GM21423 (cell line): ENCODE measurements at regions not wholly inside any gene's neighbourhood (a gene's known extent, or its start where the extent isn't known, plus 50 kb on each side); places are given as distances from the start of the nearest gene placed in this dataset.
"Not testable (repeated sequence)": the region's sequence is repeated elsewhere in the genome, so short reads cannot be mapped to it uniquely, and the experiment has no call there.

Experiments used
- ATAC-seq: cut with Tn5 transposase; IDR thresholded peaks from one replicate; pipeline ENCODE4 v1.9.1; 2021; ENCODE audit warnings: mild to moderate bottlenecking, moderate library complexity; ENCODE audit not compliant: unreplicated experiment

DNA sequence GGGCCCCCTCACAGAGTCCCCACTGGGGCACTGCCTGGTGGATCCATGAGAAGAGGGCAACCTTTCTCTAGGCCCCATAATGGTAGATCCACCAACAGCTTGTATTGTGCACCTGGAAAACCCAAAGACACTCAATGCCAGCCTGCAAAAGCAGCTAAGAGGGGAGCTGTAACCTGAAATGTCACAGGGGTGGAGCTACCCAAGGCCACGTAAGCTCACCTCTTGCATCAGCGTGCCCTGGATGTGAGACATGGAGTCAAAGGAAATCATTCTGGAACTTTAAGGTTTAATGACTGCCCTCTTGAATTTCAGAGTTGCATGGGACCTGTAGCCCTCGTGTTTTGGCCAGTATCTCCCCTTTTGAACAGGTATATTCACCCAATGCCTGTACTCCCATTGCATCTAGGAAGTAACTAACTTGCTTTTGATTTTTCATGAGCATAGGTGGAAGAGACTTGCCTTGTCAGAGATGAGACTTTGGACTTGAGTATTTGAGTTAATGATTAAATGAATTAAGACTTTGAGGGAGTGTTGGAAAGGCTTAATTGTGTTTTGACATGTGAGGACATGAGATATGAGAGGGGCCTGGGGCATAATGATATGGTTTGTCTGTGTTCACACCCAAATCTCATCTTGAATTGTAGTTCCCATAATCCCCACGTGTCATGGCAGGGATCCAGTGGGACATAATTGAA, 900.9 kb upstream of the ROBO1 start:
- no peak for ATAC-seq

DNA sequence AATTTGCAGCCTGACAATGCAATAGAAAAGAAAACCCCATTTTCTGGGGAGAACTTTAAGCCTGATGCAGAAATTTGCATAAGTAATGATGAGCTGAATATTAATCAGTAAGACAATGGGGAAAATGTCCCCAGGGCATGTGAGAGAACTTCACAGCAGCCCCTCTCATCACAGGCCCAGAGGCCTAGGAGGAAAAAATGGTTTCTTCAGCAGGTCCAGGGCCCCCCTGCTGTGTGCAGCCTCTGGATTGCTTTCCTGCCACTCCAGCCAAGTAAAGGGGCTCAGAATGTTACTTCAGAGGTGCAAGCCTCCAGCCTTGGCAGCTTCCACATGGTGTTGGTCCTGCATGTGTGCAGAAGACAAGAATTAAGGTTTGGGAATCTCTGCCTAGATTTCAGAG, 900.3 kb upstream of the ROBO1 start:
- ATAC-seq: no peak

DNA sequence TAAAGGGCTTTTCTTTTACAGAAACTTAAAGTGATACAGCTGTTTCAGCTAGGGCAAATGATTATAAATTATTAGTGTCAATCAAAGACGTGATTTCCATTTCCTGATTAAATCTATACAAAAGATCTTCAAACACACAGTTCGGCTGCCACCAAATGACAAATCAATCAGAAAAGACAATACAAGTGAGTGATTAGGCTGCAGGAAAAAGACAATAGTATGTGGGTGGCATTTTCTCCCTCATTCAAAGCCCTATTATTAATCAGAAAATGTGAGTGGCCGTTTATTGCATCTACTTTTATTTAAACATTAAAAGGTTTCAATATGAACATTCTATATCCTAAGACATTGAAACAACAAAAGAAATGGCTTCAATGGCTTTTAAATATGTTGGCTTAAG, 895.6 kb upstream of the ROBO1 start:
- ATAC-seq: no peak

DNA sequence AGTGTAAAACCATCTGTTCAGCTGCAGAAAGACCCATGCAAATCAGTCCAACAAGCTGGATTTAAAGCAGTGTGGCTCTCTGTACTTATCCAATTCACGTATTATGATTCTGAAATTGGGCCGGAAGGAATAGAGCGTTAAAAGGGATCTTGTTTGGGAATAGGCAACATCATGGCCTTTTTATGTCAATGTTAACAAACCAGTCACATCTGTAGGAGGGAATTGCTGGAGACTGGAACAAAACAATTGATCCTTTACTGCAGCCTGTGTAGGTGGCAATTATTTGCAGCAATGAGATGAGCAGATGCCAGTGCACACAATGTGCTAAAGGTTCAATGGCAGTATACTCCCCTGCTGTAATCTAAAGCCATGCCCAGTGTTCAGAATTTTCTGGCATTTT, 887.4 kb upstream of the ROBO1 start:
- ATAC-seq: no peak

DNA sequence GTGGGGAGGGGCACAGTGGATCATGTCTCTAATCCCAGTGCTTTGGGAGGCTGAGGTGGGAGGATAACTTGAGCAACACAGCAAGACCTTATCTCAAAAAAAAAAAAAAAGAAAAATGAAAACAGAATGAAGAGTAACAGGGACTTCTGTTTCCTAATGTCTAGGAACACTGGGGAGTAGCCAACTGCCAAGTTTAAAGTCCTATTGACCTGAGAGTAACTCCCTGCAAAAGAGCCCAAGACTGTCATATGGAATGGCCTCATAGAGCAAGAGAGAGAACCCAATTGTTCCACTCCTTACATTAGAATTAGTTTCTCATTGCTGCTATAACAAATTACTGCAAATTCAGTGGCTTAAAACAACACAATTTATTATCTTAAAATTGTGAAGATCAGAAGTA, 881.4 kb upstream of the ROBO1 start:
- no peak for ATAC-seq

DNA sequence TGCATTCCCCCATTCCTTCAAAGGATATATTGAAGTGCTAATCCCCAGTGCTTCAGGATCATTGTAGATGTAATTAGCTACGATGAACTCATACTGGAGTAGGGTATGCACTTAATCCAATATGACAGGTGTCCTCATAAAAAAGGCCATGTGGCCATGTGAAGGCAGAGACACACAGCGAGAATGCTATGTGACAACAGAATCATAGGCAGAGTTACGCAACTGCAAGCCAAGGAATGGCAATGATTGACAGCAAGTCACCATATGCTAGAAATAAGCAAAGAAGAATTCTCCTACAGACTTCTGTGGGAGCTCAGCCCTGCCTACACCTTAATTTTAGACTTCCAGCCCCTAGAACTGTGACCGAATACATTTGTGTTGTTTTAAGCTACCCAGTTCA, 875.6 kb upstream of the ROBO1 start:
- ATAC-seq: no peak

DNA sequence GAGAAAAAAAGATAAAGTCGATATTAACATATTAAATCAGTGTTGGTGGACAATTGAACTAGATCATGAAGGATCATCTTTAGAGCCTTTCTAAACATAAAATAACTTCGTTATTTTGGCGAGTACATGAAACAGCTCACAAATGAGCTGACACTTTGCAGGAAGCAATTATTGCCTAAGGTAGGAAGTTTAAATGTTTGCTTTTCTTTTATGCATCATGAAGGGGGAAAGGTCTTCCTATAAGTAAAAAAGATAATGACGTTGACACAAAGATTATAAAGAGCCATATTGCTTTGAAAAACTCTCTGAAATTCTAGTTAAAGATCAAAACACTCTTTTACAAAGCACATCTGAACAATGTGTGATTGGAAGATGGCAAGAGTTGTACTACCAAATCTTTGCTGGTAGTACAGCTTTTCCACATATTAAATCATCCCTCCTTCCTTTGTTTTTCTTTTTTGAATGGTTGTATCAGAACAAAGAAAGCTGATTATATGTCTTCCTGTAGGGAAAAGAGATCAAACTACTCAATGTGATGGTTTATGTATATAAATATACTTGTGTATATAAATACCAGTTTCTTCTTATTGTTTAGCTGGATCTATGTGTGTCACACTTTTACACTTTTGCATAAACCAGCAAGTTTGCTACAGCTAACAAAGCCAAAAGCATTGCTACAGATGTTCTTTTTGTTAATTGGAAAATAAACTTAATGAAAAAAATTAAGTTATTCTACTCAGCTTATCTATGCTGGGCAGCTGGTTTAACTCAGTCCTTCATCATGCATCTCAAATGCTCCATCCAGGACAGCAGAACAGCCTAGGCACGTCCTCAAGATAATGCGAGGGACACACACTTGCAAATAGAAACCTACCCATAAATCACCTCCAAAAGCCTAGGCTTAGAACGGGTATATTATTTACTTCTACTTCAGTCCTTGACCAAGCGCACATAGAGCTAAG, 850.8 kb upstream of the ROBO1 start:
- no peak for ATAC-seq

DNA sequence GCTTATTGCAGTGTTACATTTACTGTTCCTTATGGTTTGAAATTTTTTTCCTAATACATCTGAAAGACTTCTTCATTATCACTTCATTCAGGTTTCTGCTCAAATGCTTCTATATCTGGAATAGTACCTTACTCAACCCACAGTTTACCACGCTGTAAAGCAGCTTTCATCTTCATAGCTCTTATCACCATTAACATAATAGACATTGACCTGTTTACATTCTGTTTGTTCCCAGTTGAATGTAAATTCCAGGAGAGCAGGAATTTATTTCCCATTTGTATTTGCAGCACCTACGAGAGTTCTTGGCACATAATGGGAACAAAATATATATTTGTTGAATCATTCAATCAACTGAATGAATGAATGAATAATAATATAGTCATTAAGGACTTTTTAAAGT, 844.6 kb upstream of the ROBO1 start:
- ATAC-seq: no peak

DNA sequence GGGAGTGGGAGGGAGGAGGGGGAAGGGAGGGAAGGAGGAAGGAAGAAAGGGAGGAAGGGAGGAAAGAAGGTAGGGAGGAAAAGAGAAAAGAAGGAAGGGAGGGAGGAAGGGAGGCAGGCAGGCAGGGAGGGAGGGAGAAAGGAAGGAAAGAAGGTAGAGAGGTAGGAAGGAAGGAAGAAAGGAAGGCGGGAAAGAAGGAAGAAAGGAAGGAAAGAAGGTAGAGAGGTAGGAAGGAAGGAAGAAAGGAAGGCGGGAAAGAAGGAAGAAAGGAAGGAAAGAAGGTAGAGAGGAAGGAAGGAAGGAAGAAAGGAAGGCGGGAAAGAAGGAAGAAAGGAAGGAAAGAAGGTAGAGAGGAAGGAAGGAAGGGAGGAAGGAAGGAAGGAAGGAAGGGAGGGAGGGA, 840.3 kb upstream of the ROBO1 start:
- ATAC-seq: not testable (repeated sequence)

DNA sequence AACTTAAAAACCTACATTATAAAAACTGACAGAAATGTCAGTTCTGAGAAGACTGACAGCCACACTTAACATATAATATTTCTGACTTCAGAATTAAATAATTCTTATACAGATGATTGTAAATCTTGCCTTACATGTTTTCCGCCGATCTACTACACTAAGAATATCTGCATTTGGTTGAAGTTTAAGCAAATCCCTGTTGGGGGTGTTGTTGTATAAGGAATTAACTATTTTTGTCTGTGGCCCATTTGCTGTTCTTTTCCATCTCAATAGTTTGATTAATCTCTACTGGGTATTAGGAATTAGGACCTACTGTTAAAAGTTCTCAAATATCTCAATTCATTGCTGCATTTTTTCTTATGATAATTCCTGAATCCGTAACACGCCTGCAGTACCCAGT, 838.3 kb upstream of the ROBO1 start:
- ATAC-seq: no peak

DNA sequence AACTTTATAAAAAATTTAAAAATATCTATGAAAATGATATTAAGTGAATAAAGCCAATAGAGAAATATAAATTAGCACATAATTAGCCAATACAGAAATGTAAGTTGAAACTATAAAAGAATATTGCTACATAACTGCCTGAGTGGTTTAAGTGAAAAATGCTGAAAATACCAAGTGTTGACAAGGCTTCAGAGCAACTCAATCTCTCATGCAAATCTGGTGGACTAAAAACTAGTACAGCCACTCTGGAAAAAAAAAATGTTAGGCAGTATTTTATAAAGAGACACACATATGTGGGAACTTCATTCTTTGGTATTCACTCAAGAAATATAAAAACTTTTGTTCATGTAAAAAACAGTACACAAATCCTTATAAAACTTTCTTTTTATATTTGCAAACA, 833.7 kb upstream of the ROBO1 start:
- ATAC-seq: no peak

DNA sequence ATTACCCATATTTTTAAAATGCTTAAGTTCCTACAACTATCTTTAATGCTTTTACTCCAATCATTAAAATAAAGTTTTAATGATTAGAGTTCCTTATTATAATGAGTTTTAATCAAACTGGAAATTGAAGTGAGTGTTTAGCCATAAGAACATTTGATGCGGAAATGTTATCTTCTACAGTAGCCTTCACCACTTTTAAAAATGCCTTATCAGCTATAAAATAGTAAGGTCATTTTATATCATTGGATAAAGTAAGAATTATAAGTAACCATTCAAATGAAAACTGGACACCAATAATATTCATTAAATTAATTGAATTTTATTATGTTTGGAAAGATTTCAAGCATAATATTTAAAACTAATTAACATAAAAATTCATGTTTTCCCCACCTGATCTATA, 825.0 kb upstream of the ROBO1 start:
- ATAC-seq: no peak

DNA sequence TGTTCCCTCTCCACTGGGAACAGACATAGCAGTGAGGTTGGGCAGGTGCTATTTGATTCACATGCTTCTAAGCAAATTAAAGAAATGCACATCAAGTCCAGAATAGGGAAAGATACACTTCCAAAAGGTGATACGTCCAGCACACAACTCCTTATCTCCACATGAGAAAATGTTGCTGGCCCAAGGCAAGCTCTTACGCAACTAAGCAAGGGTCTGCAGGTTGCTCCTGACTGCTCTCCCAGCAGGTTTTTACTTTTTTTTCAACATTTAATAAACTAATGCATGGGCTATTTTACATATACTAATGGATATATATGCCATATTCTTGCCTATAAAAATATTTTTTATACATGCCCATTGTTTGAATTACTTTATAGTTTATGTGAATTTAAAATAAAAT, 818.5 kb upstream of the ROBO1 start:
- ATAC-seq: no peak

DNA sequence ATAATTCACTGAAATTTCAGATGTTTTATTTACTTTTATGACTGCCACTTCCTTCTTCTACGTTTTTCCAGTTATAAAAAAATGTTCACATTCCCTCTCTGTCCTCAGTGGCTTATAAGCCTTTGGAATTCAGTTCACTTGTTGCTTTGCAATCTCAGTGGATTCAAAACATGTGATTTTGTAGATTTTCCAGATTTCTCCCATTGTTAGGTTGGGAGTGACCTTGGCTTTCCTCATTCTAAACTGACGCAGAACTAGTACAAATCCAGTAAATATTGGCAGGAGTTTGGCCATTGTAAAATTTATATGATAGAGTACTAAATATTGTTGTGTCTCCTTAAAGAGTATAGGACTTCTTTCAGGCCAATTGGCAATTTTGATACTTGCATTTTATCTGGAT, 812.3 kb upstream of the ROBO1 start:
- no peak for ATAC-seq

DNA sequence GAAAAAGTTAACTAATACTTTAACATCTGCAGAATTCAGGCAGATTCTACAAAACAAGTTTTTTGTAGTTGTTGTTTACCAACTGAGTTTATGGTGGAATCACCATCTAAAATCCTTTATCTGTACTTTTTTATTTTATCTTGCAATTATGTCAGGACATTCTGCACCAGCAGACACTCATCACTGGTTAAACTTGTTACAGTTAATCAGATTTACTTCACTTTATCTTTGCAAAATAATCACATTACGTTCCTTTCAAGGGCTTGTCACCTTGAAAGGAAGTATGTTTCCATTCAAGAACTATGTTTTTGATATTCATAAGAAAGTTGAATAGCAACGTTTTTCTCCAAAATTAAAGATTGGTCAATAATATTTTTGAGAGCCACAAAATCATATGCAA, 796.6 kb upstream of the ROBO1 start:
- ATAC-seq: no peak

DNA sequence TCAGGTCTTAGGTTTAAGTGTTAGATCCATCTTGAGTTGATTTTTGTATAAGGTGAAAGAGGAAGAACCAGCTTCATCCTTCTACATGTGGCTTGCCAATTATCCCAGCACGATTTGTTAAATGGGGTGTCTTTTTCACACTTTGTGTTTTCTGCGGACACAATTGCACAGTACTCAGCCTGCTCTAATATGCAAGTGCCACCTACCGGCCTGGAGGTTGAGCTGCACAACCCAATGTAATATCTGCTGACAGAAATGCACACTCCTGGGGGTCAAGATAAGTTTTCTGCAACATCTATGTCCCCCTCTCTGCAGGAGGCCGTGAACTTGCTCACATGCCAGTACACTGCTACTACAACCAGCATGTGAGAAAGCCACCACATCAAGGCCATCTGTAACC, 791.9 kb upstream of the ROBO1 start:
- no peak for ATAC-seq

DNA sequence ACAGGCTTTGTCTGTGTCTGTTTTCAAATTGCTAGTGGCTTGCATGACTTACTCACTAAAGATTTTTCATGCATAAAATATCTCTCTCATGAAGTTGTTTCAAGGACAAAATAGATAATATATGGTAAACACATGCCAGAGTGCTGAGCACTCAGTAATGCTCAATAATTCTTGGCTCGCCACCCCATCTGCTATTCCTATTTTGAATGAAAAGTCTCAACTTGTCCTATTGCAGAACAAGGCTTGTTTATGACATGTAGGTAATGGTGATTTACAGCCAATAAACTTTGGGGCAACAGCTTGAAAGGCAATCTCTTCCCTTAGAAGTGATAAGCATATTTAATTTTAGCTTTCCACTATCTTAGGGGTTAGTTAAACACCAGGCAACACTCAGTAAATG, 789.0 kb upstream of the ROBO1 start:
- ATAC-seq: no peak

DNA sequence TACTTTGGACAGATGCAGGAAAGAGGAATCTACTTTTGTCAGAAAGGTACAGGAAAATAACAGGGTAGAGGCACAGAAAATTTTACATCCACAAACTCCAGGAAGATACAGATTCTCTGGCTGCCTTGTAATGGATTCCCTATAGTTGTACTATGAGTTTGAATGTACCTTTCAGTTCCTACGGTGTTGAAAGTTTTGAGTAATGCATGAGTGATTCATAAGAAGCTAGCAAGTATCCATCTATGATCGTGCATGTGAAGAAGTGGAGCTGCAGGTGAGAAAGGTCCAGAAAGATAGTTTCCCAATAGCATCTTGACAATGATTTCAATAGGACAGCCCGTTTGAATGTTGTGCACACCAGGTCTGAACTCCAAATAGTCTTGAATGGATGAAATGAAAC, 786.5 kb upstream of the ROBO1 start:
- ATAC-seq: no peak

DNA sequence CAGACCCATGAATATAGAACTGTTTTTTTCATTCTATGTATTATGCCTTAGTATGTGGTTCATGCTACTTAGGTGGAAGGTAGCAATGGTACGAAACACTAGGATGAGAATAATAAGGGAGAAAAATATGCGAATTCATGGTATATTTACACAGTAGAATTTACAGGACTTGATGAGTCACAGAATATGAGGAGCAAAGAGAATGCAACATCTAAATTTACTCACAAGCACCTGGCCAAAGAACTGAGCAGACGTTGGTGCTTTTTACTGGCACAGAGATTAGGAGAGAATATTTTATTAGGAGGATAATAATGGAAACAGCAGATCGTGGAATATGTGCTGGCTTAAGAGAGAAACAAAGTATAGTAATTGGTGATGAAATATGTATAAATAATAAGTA, 785.4 kb upstream of the ROBO1 start:
- no peak for ATAC-seq

DNA sequence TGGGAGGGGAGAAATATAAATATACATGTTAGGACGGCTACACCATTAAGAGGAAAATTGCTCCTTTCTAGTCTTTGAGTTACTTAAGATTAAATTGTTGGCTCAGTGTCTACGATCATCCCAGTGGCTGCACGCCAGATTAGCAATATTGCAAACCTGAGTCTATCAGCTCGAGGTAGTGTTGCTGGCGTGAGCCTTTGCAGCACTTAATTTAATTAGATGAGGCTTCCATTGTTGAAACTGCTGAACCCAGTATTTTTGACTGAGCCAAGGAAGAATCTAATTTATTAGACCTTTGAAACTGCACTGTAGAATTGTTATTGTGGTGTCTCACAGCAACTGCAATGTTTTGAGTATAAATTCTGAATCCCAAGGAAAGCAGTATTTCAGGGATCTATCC, 782.4 kb upstream of the ROBO1 start:
- ATAC-seq: no peak

DNA sequence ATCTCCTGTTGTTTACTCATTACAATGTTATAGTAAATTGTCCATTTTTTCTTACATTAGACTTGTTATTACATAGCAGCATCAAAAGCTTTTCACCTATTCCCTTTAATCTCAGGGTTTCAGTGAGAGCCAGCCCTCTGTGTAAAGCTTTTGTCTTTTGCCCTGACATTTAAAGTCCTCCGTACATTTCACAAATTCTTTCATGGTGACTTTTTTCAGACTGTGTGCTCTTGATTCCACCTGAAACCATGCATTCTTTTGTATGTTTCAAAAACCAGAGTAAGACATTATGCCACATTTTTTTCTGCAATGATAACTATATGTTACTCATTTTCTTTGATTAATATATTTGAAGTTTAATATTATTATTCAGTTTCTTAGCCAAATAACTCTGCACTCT, 781.4 kb upstream of the ROBO1 start:
- no peak for ATAC-seq

DNA sequence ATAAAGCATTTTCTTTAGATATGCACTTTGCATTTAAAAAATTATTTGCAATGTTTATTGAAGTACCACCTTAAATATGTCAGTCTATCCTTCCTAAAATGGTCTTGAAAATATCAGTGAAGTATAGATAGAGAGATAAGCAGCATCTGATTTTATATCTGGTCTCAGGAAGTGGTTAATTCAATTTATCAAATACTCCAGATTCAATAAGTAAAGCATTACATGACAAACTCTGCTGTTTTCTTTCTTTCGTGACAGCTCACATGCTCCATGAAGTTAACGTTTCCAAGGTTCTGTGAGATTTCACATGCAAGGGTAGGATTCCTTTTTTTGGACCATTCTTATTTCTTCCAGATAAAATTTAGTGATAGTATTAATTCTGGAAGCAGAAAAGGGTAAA, 775.4 kb upstream of the ROBO1 start:
- no peak for ATAC-seq
